ENCODE measurements at regions not wholly inside any gene's neighbourhood (a gene's known extent, or its start where the extent isn't known, plus 50 kb on each side); places are given as distances from the start of the nearest gene placed in this dataset.
"Not testable (repeated sequence)": the region's sequence is repeated elsewhere in the genome, so short reads cannot be mapped to it uniquely, and the experiment has no call there.

DNA sequence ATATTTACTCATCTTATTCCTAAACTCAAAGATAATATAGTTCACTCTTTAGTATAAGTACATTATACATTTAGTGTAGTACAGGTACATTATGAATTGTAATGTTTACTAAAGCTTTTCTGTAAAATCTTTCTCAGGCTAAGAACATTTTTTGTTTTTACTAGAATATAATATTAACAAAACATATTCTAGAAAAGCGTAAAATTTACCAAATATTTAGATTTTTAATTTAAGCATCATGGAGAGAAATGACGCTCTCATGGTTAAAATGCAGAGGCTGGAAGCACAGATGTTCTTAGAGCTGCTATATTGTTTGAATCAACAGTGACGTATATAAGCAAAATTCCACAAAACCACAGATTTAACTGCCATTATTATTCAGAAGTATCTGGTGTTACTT, 54.7 kb upstream of the NBPF15 start:
- H3K9me3 ChIP-seq (ENCODE audit: control insufficient read depth, insufficient read depth, low read length); H3K4me1 ChIP-seq (ENCODE audit: control insufficient read depth, insufficient read depth, low read length); H3K27ac ChIP-seq (ENCODE audit: low read depth, low read length); H3K36me3 ChIP-seq (ENCODE audit: control insufficient read depth, insufficient read depth, low read length); H3K4me3 ChIP-seq (ENCODE audit: low read depth, low read length); H3K27me3 ChIP-seq (ENCODE audit: control insufficient read depth, insufficient read depth, low read length); DNase-seq (ENCODE audit: low read depth in 4 of 6, low spot score in 6 of 6): not testable (repeated sequence)
- WGBS (ENCODE audit: insufficient coverage), result no CpG with 5 or more reads among the region's 3 CpGs

- H3K27me3 ChIP-seq (ENCODE audit: control insufficient read depth, insufficient read depth, low read length); H3K9me3 ChIP-seq (ENCODE audit: control insufficient read depth, insufficient read depth, low read length); DNase-seq (ENCODE audit: low read depth in 4 of 6, low spot score in 6 of 6); H3K4me3 ChIP-seq (ENCODE audit: low read depth, low read length); H3K4me1 ChIP-seq (ENCODE audit: control insufficient read depth, insufficient read depth, low read length); H3K36me3 ChIP-seq (ENCODE audit: control insufficient read depth, insufficient read depth, low read length); H3K27ac ChIP-seq (ENCODE audit: low read depth, low read length): not testable (repeated sequence)
- WGBS (ENCODE audit: insufficient coverage), result no CpG with 5 or more reads among the region's 2 CpGs
These were observed 55.4 kb upstream of the NBPF15 start for GRCh38 chr1:144516906-144517305.

- not testable (repeated sequence) for H3K4me1 ChIP-seq (ENCODE audit: control insufficient read depth, insufficient read depth, low read length); H3K27me3 ChIP-seq (ENCODE audit: control insufficient read depth, insufficient read depth, low read length); H3K9me3 ChIP-seq (ENCODE audit: control insufficient read depth, insufficient read depth, low read length); H3K36me3 ChIP-seq (ENCODE audit: control insufficient read depth, insufficient read depth, low read length); DNase-seq (ENCODE audit: low read depth in 4 of 6, low spot score in 6 of 6); H3K27ac ChIP-seq (ENCODE audit: low read depth, low read length); H3K4me3 ChIP-seq (ENCODE audit: low read depth, low read length)
- whole genome bisulfite sequencing (ENCODE audit: insufficient coverage), result no CpG with 5 or more reads among the region's 9 CpGs
These were observed 57.0 kb upstream of the NBPF15 start for GRCh38 chr1:144518439-144518838.

DNA sequence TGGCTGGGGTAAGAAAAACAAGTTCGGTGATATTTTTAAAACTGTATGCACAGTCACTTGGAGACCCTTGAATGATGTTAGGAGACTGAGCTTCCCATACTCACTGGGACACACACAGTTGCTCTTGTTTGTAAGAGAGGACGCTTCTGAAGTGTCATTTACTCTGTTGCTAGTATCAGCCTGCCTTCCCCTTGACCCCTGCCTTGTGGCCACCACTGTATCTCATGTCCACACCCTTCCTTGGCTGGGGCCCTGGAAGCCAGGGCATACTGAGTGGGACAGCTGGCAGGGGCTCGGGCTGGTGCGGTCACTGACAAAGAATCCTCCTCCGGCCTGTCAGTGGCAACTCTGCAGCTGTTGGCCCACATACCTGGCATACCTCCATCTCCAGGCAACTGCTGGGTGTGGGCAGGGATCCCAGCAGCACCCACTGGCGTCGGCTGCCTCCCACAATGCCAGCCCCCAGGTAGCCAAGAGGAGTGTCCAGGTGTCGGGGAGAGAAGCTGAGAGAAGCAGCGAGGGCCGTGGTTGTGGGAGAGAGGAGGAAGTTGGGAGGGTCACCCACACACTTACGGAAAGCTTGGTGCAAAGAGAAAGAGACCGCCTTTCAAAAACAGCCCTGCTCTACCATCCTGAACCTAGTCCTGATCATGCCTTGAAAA, 58.2 kb upstream of the NBPF15 start:
- not testable (repeated sequence) for DNase-seq (ENCODE audit: low read depth in 4 of 6, low spot score in 6 of 6); H3K4me3 ChIP-seq (ENCODE audit: low read depth, low read length); H3K9me3 ChIP-seq (ENCODE audit: control insufficient read depth, insufficient read depth, low read length); H3K27ac ChIP-seq (ENCODE audit: low read depth, low read length); H3K27me3 ChIP-seq (ENCODE audit: control insufficient read depth, insufficient read depth, low read length); H3K4me1 ChIP-seq (ENCODE audit: control insufficient read depth, insufficient read depth, low read length); H3K36me3 ChIP-seq (ENCODE audit: control insufficient read depth, insufficient read depth, low read length)
- no CpG with 5 or more reads among the region's 12 CpGs for WGBS (ENCODE audit: insufficient coverage)

DNA sequence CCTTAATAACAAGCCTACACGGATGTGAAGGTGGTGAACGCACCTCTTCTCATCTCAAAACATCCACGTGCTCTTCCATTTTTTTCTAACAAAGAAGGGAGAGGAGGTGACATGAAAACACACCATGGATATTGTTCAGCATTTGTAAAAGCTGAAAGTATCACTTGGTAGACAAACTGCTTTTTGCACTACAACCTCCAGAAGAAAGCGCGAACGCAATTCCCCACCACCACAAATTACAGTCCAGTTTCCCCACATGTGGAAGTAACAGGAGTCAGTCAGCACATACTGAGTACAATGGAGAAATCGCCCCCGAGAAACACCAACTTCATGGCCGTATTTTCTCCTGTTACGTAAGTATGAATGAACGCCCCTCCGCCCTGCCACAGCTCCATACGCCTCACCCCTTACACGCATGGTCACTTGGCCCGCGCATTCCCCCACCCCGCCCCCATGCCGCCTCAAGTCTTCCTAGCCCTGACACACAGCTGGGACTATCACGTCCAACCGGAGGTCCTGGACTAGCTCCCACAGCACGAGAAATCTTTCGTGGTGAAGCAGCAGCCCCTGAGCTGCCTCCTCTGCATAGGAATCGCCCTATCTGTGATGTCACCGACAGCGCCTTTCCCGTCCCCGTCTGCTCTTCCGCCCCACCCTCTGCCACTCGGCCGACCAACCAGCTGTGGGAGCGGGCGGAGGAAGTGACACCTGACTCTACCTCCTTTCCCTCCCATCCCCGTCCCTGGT, 62.4 kb upstream of the NBPF15 start:
- not testable (repeated sequence) for H3K36me3 ChIP-seq (ENCODE audit: control insufficient read depth, insufficient read depth, low read length); H3K9me3 ChIP-seq (ENCODE audit: control insufficient read depth, insufficient read depth, low read length); H3K4me1 ChIP-seq (ENCODE audit: control insufficient read depth, insufficient read depth, low read length); H3K27me3 ChIP-seq (ENCODE audit: control insufficient read depth, insufficient read depth, low read length); H3K4me3 ChIP-seq (ENCODE audit: low read depth, low read length); H3K27ac ChIP-seq (ENCODE audit: low read depth, low read length)
- peak; percentile 26 to 93 (median 32) for DNase-seq (ENCODE audit: low read depth in 4 of 6, low spot score in 6 of 6)
- WGBS (ENCODE audit: insufficient coverage), result 3% methylated on average over 16 of the region's 33 CpGs

DNA sequence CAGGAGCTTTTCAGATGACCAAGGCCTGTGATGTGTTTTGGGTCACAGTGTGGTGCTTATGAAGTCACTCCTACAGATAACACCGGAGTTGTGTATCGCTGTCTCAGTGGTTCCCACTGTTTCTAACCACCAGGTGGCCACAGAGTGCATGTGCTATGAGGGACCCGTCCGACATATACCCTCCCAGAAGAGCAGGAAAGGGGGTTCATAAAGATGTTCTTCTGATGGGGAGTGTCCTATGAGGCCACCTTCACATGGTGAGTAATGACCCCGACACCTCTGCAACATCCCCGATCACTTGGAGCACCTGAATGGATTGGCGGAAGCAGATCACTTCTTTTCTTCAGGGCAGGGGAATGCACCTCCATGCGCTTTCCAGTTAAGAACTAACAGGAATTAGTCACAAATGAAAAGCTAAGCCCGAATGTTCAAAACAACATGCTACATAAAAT, 60.5 kb upstream of the PPIAL4F start:
- not testable (repeated sequence) for H3K4me1 ChIP-seq (ENCODE audit: control insufficient read depth, insufficient read depth, low read length); H3K36me3 ChIP-seq (ENCODE audit: control insufficient read depth, insufficient read depth, low read length); H3K9me3 ChIP-seq (ENCODE audit: control insufficient read depth, insufficient read depth, low read length); H3K27ac ChIP-seq (ENCODE audit: low read depth, low read length); H3K27me3 ChIP-seq (ENCODE audit: control insufficient read depth, insufficient read depth, low read length); H3K4me3 ChIP-seq (ENCODE audit: low read depth, low read length); DNase-seq (ENCODE audit: low read depth in 4 of 6, low spot score in 6 of 6)
- WGBS (ENCODE audit: insufficient coverage), result 61% methylated on average over 3 of the region's 9 CpGs

GRCh38 chr1:144533480-144533879, 59.2 kb upstream of the PPIAL4F start:
- not testable (repeated sequence) for H3K27ac ChIP-seq (ENCODE audit: low read depth, low read length); H3K4me3 ChIP-seq (ENCODE audit: low read depth, low read length); H3K27me3 ChIP-seq (ENCODE audit: control insufficient read depth, insufficient read depth, low read length); DNase-seq (ENCODE audit: low read depth in 4 of 6, low spot score in 6 of 6); H3K36me3 ChIP-seq (ENCODE audit: control insufficient read depth, insufficient read depth, low read length); H3K9me3 ChIP-seq (ENCODE audit: control insufficient read depth, insufficient read depth, low read length); H3K4me1 ChIP-seq (ENCODE audit: control insufficient read depth, insufficient read depth, low read length)
- 71% methylated on average over 1 of the region's 3 CpGs for WGBS (ENCODE audit: insufficient coverage)

DNA sequence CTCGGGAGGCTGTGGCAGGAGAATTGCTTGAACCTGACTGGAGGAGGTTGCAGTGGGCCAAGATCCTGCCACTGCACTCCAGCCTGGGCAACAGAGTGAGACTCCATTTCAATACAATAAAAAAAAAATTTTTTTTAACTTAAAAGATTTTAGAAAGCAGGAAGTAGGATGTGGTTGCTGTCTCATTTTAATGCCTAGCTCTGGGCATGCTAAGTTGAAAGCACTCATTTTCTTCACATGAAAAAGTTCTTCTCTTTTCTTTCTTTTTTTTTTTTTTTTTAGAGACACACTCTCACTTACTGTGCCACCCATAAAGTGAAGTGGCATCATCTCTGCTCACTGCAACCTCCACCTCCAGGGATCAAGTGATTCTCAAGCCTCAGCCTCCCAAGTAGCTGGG, 58.4 kb upstream of the PPIAL4F start:
- DNase-seq (ENCODE audit: low read depth in 4 of 6, low spot score in 6 of 6); H3K4me1 ChIP-seq (ENCODE audit: control insufficient read depth, insufficient read depth, low read length); H3K9me3 ChIP-seq (ENCODE audit: control insufficient read depth, insufficient read depth, low read length); H3K27me3 ChIP-seq (ENCODE audit: control insufficient read depth, insufficient read depth, low read length); H3K36me3 ChIP-seq (ENCODE audit: control insufficient read depth, insufficient read depth, low read length); H3K27ac ChIP-seq (ENCODE audit: low read depth, low read length); H3K4me3 ChIP-seq (ENCODE audit: low read depth, low read length): not testable (repeated sequence)
- WGBS (ENCODE audit: insufficient coverage), result no CpG with 5 or more reads among the region's 1 CpG

GRCh38 chr1:144536677-144537076, 56.0 kb upstream of the PPIAL4F start:
- not testable (repeated sequence) for DNase-seq (ENCODE audit: low read depth in 4 of 6, low spot score in 6 of 6); H3K4me3 ChIP-seq (ENCODE audit: low read depth, low read length); H3K4me1 ChIP-seq (ENCODE audit: control insufficient read depth, insufficient read depth, low read length); H3K27me3 ChIP-seq (ENCODE audit: control insufficient read depth, insufficient read depth, low read length); H3K36me3 ChIP-seq (ENCODE audit: control insufficient read depth, insufficient read depth, low read length); H3K9me3 ChIP-seq (ENCODE audit: control insufficient read depth, insufficient read depth, low read length); H3K27ac ChIP-seq (ENCODE audit: low read depth, low read length)
- no CpG with 5 or more reads among the region's 1 CpG for WGBS (ENCODE audit: insufficient coverage)

DNA sequence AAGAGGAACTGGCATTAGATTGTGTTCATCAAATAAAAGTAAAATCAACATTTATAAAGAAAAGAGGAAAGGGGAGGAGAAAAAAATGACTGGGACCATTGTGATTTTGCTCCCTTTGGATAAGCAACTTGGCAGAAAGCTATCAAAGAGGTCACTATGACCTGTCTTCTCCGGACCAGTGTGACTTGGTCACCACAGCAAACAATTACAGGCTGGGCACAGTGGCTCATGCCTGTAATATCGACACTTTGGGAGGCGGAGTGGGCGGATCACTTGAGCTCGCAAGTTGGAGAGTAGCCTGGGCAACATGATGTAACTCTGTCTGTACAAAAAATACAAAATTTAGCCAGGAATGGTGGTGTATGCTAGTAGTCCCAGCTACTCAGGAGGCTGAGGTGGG, 55.5 kb upstream of the PPIAL4F start:
- not testable (repeated sequence) for H3K9me3 ChIP-seq (ENCODE audit: control insufficient read depth, insufficient read depth, low read length); H3K27ac ChIP-seq (ENCODE audit: low read depth, low read length); H3K36me3 ChIP-seq (ENCODE audit: control insufficient read depth, insufficient read depth, low read length); DNase-seq (ENCODE audit: low read depth in 4 of 6, low spot score in 6 of 6); H3K4me1 ChIP-seq (ENCODE audit: control insufficient read depth, insufficient read depth, low read length); H3K4me3 ChIP-seq (ENCODE audit: low read depth, low read length); H3K27me3 ChIP-seq (ENCODE audit: control insufficient read depth, insufficient read depth, low read length)
- 60% methylated on average over 1 of the region's 5 CpGs for WGBS (ENCODE audit: insufficient coverage)

Data from spinal cord (tissue), 9 donors.